OCI-LY7 (cell line): ENCODE measurements at regions not wholly inside any gene's neighbourhood (a gene's known extent, or its start where the extent isn't known, plus 50 kb on each side); places are given as distances from the start of the nearest gene placed in this dataset.

Experiments used
- CTCF ChIP-seq: fragments of 200-600 bp; sonication (generic); conservative IDR thresholded peaks from 2 replicates; pipeline ENCODE4 v1.5.1; 2014; ENCODE audit warnings: mild to moderate bottlenecking, antibody characterized with exemption, low read length, moderate library complexity, mixed read lengths
- EZH2phosphoT487 ChIP-seq: fragments of 200-600 bp; sonication (generic); IDR thresholded peaks from 2 replicates; pipeline ENCODE4 v1.6.1; 2018; ENCODE audit warnings: low read depth, borderline replicate concordance, mild to moderate bottlenecking, mixed run types, antibody characterized with exemption, low read length, moderate library complexity, mixed read lengths

- TF ChIP-seq CTCF (no peak), EZH2phosphoT487 (no peak)
Observed at GRCh38 chrX:499870-500364, 113.2 kb upstream of the PPP2R3B start.
